ENCODE measurements at regions not wholly inside any gene's neighbourhood (a gene's known extent, or its start where the extent isn't known, plus 50 kb on each side); places are given as distances from the start of the nearest gene placed in this dataset.

GRCh38 chr7:17651341-17651740 lies 289.0 kb downstream of the SNX13 start:
- TF ChIP-seq EZH2 (IDR thresholded peaks at IDR 0.05; ENCODE audit: insufficient read depth, low read length) (no peak), CTCF (IDR thresholded peaks at IDR 0.05; ENCODE audit: insufficient read depth, low read depth, low read length) (no peak)

Data from astrocyte (in vitro differentiated cells and primary cell).